ENCODE measurements at regions not wholly inside any gene's neighbourhood (a gene's known extent, or its start where the extent isn't known, plus 50 kb on each side); places are given as distances from the start of the nearest gene placed in this dataset.

DNA sequence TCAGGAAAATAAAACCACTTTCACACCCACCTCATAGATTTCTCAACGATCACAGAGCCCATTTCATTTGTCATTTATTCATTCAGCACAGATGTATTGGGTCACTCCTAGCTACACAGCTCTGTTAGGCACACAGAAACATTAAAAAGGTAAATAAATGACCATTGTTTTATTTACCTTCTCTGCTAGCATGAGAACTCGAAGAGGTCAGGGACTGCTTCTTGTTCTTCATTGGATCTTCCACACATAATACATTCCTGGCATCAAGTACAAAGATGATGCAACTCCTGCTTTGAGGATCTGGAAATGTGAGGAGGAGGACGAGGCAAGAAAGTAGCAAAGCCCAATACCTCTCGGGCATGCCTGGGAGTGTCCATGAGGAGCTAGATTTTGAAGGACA, 168.1 kb downstream of the RBM26 start:
- H3K56ac ChIP-seq (replicated peaks; ENCODE audit: insufficient read length, low read depth, low read length) = no peak overlapping the region
- FAIRE-seq = no peak
- no peak overlapping the region for H3K4me2 ChIP-seq (ENCODE audit: insufficient read depth in 1 of 2, low read depth in 2 of 2, low read length in 2 of 2)
- H4K91ac ChIP-seq (replicated peaks; ENCODE audit: insufficient read length, low read length) = peak overlapping the region; percentile 69
- H2BK5ac ChIP-seq (ENCODE audit: low read depth, low read length) = peak overlapping the region; percentile 31; the same call in 1 of the 2 replicates
- H2AK5ac ChIP-seq (ENCODE audit: low read depth, low read length) = no peak overlapping the region
- no peak overlapping the region for H3K4me3 ChIP-seq (ENCODE audit: extremely low read depth in 1 of 4, insufficient read depth in 2 of 4, low read depth in 3 of 4, low read length in 4 of 4)
- TF ChIP-seq HDAC6 (IDR thresholded peaks at IDR 0.05; ENCODE audit: low read depth, low read length) = no peak
- TF ChIP-seq SP2 (IDR thresholded peaks at IDR 0.05; ENCODE audit: low read length) = no peak
- TF ChIP-seq CHD2 (IDR thresholded peaks at IDR 0.05; ENCODE audit: low read length) = no peak
- TF ChIP-seq POLR2A (IDR thresholded peaks at IDR 0.05; ENCODE audit: control extremely low read depth in 1 of 2, low read depth in 2 of 2, low read length in 2 of 2) = no peak
- TF ChIP-seq ZNF274 (IDR thresholded peaks at IDR 0.05; ENCODE audit: borderline replicate concordance, extremely low read depth, low read length) = no peak
- TF ChIP-seq RNF2 (IDR thresholded peaks at IDR 0.05; ENCODE audit: borderline replicate concordance, low read depth, low read length, missing control alignments, poor library complexity, severe bottlenecking) = no peak
- no peaks in the 10 kb centered on the region for H3K27me3 ChIP-seq (replicated peaks in 1 of 4; ENCODE audit: control insufficient read depth in 3 of 4, extremely low read depth in 1 of 4, insufficient read depth in 3 of 4, low read length in 3 of 4)
- H3K18ac ChIP-seq (ENCODE audit: extremely low read depth, low read length) = 0 out of 2 replicates have a peak overlapping the region, but pooled peaks have one; percentile 43
- POLR2A ChIA-PET (ENCODE audit: partially characterized antibody) = no interaction called here
- no peaks in the 10 kb centered on the region for H4K20me1 ChIP-seq (replicated peaks in 1 of 2; ENCODE audit: control insufficient read depth in 1 of 2, insufficient read depth in 2 of 2, low read length in 2 of 2)
- no peak overlapping the region for H3K4ac ChIP-seq (replicated peaks; ENCODE audit: insufficient read length, low read depth, low read length)
- 85% methylated on average over 4 of the region's 4 CpGs; no CpG with 5 or more reads in 1 of the 2 experiments for WGBS, 2 experiments (ENCODE audit: extremely low coverage in 1 of 2, insufficient coverage in 1 of 2, insufficient read length in 1 of 2, insufficient replicate concordance in 2 of 2, low coverage in 1 of 2, low lambda C conversion rate in 2 of 2, missing lambda C conversion rate in 1 of 2)
- CTCF ChIA-PET (ENCODE audit: partially characterized antibody) = interaction anchor here (0.6 to 1.0 kb wide), 2 partner anchors 11 to 182 kb away, joined by 3 read pairs; no protein-coding TSS in a partner anchor
- no peak overlapping the region for H4K8ac ChIP-seq (ENCODE audit: extremely low read depth, insufficient read depth, low read length)
- H4K5ac ChIP-seq (ENCODE audit: insufficient read length, low read depth, low read length) = no peak overlapping the region
- no peak overlapping the region for H2BK20ac ChIP-seq (ENCODE audit: low read length)
- no peak overlapping the region for H2BK12ac ChIP-seq (ENCODE audit: low read depth, low read length)
- H3K23ac ChIP-seq (ENCODE audit: insufficient read length) = no peak overlapping the region
- H2BK120ac ChIP-seq (replicated peaks; ENCODE audit: low read depth, low read length) = no peak overlapping the region
- no peak overlapping the region for H2BK15ac ChIP-seq (ENCODE audit: low read length)
- H2AFZ ChIP-seq (ENCODE audit: low read length) = no peak overlapping the region
- H3K9me3 ChIP-seq (ENCODE audit: insufficient read depth in 2 of 2, low read depth in 1 of 2, low read length in 1 of 2) = no peaks in the 10 kb centered on the region
- no peak overlapping the region for H3K9ac ChIP-seq (replicated peaks in 1 of 4; ENCODE audit: extremely low read depth in 1 of 4, low read depth in 3 of 4, low read length in 3 of 4)
- DNase-seq (ENCODE audit: low read depth in 1 of 2, low spot score in 2 of 2) = no peak
- no peaks in the 10 kb centered on the region for H3K36me3 ChIP-seq (ENCODE audit: control insufficient read depth in 2 of 4, insufficient read depth in 4 of 4, low read length in 3 of 4)
- H3K79me2 ChIP-seq (ENCODE audit: control insufficient read depth in 1 of 2, insufficient read depth in 2 of 2, low read length in 2 of 2) = no peaks in the 10 kb centered on the region
- no peaks in the 10 kb centered on the region for H3K79me1 ChIP-seq (ENCODE audit: low read depth, low read length)
- H3K14ac ChIP-seq (ENCODE audit: insufficient read length) = no peak overlapping the region
- no peaks in the 10 kb centered on the region for H3K4me1 ChIP-seq (replicated peaks in 1 of 4; ENCODE audit: control insufficient read depth in 3 of 4, insufficient read depth in 4 of 4, low read length in 3 of 4)
- no peak overlapping the region for H3K27ac ChIP-seq (ENCODE audit: low read depth, low read length)
- no peaks in the 10 kb centered on the region for H3K23me2 ChIP-seq (ENCODE audit: low read depth, low read length)

Data from H1 (cell line).